Trophoblast cell (in vitro differentiated cells and primary cell): ENCODE measurements at regions not wholly inside any gene's neighbourhood (a gene's known extent, or its start where the extent isn't known, plus 50 kb on each side); places are given as distances from the start of the nearest gene placed in this dataset.
"Not testable (repeated sequence)": the region's sequence is repeated elsewhere in the genome, so short reads cannot be mapped to it uniquely, and the experiment has no call there.

Experiments used
- DNase-seq, 2 donors: peaks; one replicate each; pipeline ENCODE4 v3.0.0-alpha.2; 2016
- H2AFZ ChIP-seq: 2 replicates; pipeline ENCODE4 v1.6.1; 2013; ENCODE audit warnings: low read length, moderate library complexity, mild to moderate bottlenecking; ENCODE audit not compliant: insufficient read depth, poor library complexity
- H2AK5ac ChIP-seq: 2 replicates; pipeline ENCODE4 v1.6.1; 2013; ENCODE audit warnings: mild to moderate bottlenecking, low read length
- H2BK120ac ChIP-seq: 2 replicates; pipeline ENCODE4 v1.6.1; 2013; ENCODE audit warnings: low read length, mild to moderate bottlenecking, moderate library complexity; ENCODE audit not compliant: insufficient read depth, poor library complexity
- H2BK12ac ChIP-seq: 2 replicates; pipeline ENCODE4 v1.6.1; 2013; ENCODE audit warnings: mild to moderate bottlenecking, low read length, moderate library complexity
- H2BK5ac ChIP-seq: 2 replicates; pipeline ENCODE4 v1.6.1; 2013; ENCODE audit warnings: low read length, low read depth, moderate library complexity, mild to moderate bottlenecking; ENCODE audit not compliant: poor library complexity
- H3K14ac ChIP-seq: 2 replicates; pipeline ENCODE4 v1.6.1; 2013; ENCODE audit warnings: mild to moderate bottlenecking, low read length
- H3K18ac ChIP-seq: 2 replicates; pipeline ENCODE4 v1.6.1; 2013; ENCODE audit warnings: mild to moderate bottlenecking, low read length
- H3K23ac ChIP-seq: 2 replicates; pipeline ENCODE4 v1.6.1; 2013; ENCODE audit warnings: low read length
- H3K27ac ChIP-seq: 2 replicates; pipeline ENCODE4 v1.5.1; 2013; ENCODE audit warnings: low read depth, mild to moderate bottlenecking, inconsistent platforms, low read length, moderate library complexity
- H3K27me3 ChIP-seq: 2 replicates; pipeline ENCODE4 v1.6.1; 2013; ENCODE audit warnings: inconsistent platforms, mild to moderate bottlenecking, low read length, moderate library complexity; ENCODE audit not compliant: insufficient read depth
- H3K36me3 ChIP-seq, 2 experiments: 1 replicate in 1 of 2; 2 replicates in 1 of 2; pipeline ENCODE4 v1.6.1; 2013; ENCODE audit warnings: low read length in 2 of 2, mild to moderate bottlenecking in 2 of 2, moderate library complexity in 1 of 2; ENCODE audit not compliant: insufficient read depth in 2 of 2, control insufficient read depth in 1 of 2
- H3K4ac ChIP-seq: 2 replicates; pipeline ENCODE4 v1.6.1; 2013; ENCODE audit warnings: low read depth, mild to moderate bottlenecking, low read length, moderate library complexity
- H3K4me1 ChIP-seq, 2 experiments: 1 replicate in 1 of 2; 2 replicates in 1 of 2; pipeline ENCODE4 v1.6.1; 2013; ENCODE audit warnings: low read length in 2 of 2, mild to moderate bottlenecking in 2 of 2, moderate library complexity in 1 of 2; ENCODE audit not compliant: insufficient read depth in 2 of 2, control insufficient read depth in 1 of 2
- H3K4me2 ChIP-seq: 2 replicates; pipeline ENCODE4 v1.6.1; 2013; ENCODE audit warnings: inconsistent platforms, mild to moderate bottlenecking, low read length, moderate library complexity
- H3K4me3 ChIP-seq: 2 replicates; pipeline ENCODE4 v1.5.1; 2013; ENCODE audit warnings: mild to moderate bottlenecking, low read depth, low read length, inconsistent platforms
- H3K79me1 ChIP-seq: one replicate; pipeline ENCODE4 v1.6.1; 2013; ENCODE audit warnings: low read length
- H3K79me2 ChIP-seq: 2 replicates; pipeline ENCODE4 v1.6.1; 2013; ENCODE audit warnings: low read length, mild to moderate bottlenecking; ENCODE audit not compliant: control insufficient read depth, insufficient read depth, poor library complexity
- H3K9ac ChIP-seq: 2 replicates; pipeline ENCODE4 v1.6.1; 2013; ENCODE audit warnings: mild to moderate bottlenecking, low read length
- H3K9me3 ChIP-seq: 2 replicates; pipeline ENCODE4 v1.6.1; 2013; ENCODE audit warnings: low read depth, mild to moderate bottlenecking, control low read depth, inconsistent platforms, low read length; ENCODE audit not compliant: insufficient read depth
- H4K12ac ChIP-seq: 2 replicates; pipeline ENCODE4 v1.6.1; 2013; ENCODE audit warnings: low read depth, mild to moderate bottlenecking, low read length, moderate library complexity
- H4K8ac ChIP-seq: 2 replicates; pipeline ENCODE4 v1.6.1; 2013; ENCODE audit warnings: low read depth, mild to moderate bottlenecking, low read length, moderate library complexity
- H4K91ac ChIP-seq: one replicate; pipeline ENCODE4 v1.6.1; 2013; ENCODE audit warnings: low read depth, mild to moderate bottlenecking, low read length, moderate library complexity
- WGBS: extraction: QIAGEN DNeasy Blood & Tissue Kit; methylation state at CpG from one replicate; pipeline ENCODE4 v1.1.7; 2013; ENCODE audit warnings: missing lambda C conversion rate; ENCODE audit not compliant: insufficient read length, insufficient coverage; ENCODE audit errors: extremely low coverage; 5-methylcytosine and 5-hydroxymethylcytosine counted together

DNA sequence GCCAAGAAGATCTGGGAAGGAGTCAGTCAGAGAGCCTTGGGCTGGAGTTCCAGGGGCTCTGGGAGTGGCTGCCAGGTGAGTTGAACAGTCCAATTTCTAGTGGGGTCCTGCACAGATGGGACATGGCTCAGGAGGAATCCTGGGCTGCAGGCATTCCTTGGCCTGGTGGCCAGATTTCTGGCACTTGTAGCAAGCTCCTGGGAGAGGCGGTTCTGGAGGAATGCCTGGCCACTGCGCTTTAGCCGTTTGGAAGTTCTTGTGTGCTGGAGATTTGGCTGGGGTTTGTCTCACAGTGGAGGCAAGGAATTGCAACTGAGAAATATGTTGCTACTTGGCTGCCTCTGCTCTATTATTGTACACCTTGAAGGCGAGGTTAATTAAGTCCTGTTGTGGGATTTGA, 133.9 kb upstream of the CCZ1B start:
- not testable (repeated sequence) for H3K14ac ChIP-seq, H3K4me3 ChIP-seq, H3K27me3 ChIP-seq, H4K8ac ChIP-seq, H3K9ac ChIP-seq, H2AK5ac ChIP-seq, H2BK120ac ChIP-seq, H3K4me2 ChIP-seq, H3K4me1 ChIP-seq, H3K18ac ChIP-seq, H3K4ac ChIP-seq, H4K91ac ChIP-seq, H3K23ac ChIP-seq, H3K79me1 ChIP-seq, H3K9me3 ChIP-seq, H3K79me2 ChIP-seq, DNase-seq, H2BK5ac ChIP-seq, H2BK12ac ChIP-seq, H2AFZ ChIP-seq, H3K36me3 ChIP-seq, H3K27ac ChIP-seq, H4K12ac ChIP-seq
- WGBS: no CpG with 5 or more reads among the region's 4 CpGs

DNA sequence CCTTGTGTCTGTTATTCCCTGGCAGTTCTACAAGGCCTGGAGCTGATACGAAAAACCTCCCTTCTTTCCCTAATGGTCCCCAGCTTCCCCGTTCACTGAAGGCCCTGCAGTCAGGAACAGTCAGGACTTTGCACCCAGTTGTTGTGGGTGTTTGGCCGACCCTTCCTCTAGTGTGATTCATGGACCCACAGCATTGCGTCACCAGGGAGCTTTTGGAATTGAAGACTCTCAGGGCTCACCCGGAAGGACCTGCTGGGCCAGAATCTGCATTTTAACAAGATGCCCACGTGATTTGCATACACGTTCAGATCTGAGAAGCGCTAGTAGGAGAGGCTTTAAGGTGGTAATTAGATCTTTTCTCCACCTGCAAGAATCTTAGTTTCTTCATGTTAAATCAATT, 136.8 kb upstream of the CCZ1B start:
- not testable (repeated sequence) for H3K18ac ChIP-seq, H4K91ac ChIP-seq, H3K9me3 ChIP-seq, H3K14ac ChIP-seq, H3K27me3 ChIP-seq, H2BK12ac ChIP-seq, H3K4me3 ChIP-seq, H2BK120ac ChIP-seq, H3K4me1 ChIP-seq, H2AFZ ChIP-seq, H4K8ac ChIP-seq, H3K9ac ChIP-seq, H4K12ac ChIP-seq, H3K36me3 ChIP-seq, H3K79me2 ChIP-seq, H3K27ac ChIP-seq, H2AK5ac ChIP-seq, H2BK5ac ChIP-seq, H3K79me1 ChIP-seq, H3K4ac ChIP-seq, H3K4me2 ChIP-seq, H3K23ac ChIP-seq
- WGBS: no CpG with 5 or more reads among the region's 8 CpGs
- peak; percentile 22 to 57 for DNase-seq

DNA sequence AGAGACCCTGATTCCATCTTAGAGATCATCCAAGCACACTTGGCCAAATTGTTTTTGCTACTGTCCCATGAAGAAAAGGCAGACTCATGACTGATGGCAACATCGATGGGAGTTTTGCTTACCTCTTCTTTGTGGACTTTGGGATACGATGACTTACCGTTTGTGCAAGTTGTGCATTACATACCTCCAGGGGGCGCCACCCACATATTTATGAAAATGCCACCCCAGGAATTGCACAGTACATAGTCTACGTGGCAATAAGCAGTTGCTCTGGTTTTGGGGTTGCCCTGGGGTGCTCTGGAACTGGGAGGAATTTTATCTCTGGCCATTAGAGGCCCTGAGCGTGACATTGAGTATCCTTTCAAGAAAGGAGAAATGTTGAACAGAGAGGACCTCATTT, 139.0 kb upstream of the CCZ1B start:
- not testable (repeated sequence) for H3K14ac ChIP-seq, H3K4ac ChIP-seq, H3K18ac ChIP-seq, H2BK120ac ChIP-seq, H3K9ac ChIP-seq, H3K79me1 ChIP-seq, H3K4me1 ChIP-seq, H3K4me2 ChIP-seq, H2AFZ ChIP-seq, H3K36me3 ChIP-seq, H4K12ac ChIP-seq, H3K79me2 ChIP-seq, H2BK12ac ChIP-seq, H3K27me3 ChIP-seq, H4K8ac ChIP-seq, H2AK5ac ChIP-seq, H4K91ac ChIP-seq, H2BK5ac ChIP-seq, H3K23ac ChIP-seq, H3K9me3 ChIP-seq, H3K4me3 ChIP-seq, H3K27ac ChIP-seq
- DNase-seq: peak in 1 of 2 donors; percentile 36
- no CpG with 5 or more reads among the region's 6 CpGs for WGBS

DNA sequence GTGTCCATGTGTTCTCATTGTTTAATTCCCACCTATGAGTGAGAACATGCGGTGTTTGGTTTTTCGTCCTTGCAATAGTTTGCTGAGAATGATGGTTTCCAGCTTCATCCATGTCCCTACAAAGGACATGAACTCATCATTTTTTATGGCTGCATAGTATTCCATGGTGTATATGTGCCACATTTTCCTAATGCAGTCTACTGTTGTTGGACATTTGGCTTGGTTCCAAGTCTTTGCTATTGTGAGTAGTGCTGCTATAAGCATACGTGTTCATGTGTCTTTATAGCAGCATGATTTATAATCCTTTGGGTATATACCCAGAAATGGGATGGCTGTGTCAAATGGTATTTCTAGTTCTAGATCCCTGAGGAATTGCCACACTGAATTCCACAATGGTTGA, 144.1 kb upstream of the CCZ1B start:
- H4K91ac ChIP-seq, H3K36me3 ChIP-seq, H4K12ac ChIP-seq, H2BK5ac ChIP-seq, H3K23ac ChIP-seq, H2AK5ac ChIP-seq, H3K18ac ChIP-seq, H2BK12ac ChIP-seq, H2BK120ac ChIP-seq, H3K9ac ChIP-seq, H3K14ac ChIP-seq, H3K4ac ChIP-seq, H3K27ac ChIP-seq, H3K9me3 ChIP-seq, H3K4me2 ChIP-seq, H3K27me3 ChIP-seq, H3K4me1 ChIP-seq, H2AFZ ChIP-seq, H3K4me3 ChIP-seq, H3K79me1 ChIP-seq, DNase-seq, H4K8ac ChIP-seq, H3K79me2 ChIP-seq: not testable (repeated sequence)
- WGBS: no CpG with 5 or more reads among the region's 3 CpGs

DNA sequence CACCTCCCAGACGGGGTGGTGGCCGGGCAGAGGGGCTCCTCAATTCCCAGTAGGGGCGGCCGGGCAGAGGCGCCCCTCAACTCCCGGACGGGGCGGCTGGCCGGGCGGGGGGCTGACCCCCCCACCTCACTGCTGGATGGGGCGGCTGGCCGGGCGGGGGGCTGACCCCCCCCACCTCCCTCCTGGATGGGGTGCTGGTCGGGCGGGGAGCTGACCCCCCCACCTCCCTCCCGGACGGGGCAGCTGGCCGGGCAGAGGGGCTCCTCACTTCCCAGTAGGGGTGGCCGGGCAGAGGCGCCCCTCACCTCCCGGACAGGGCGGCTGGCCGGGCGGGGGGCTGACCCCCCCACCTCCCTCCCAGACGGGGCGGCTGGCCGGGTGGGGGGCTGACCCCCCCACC, 148.8 kb upstream of the CCZ1B start:
- not testable (repeated sequence) for H2BK12ac ChIP-seq, H2AK5ac ChIP-seq, H3K4me3 ChIP-seq, H3K27me3 ChIP-seq, H2BK5ac ChIP-seq, H3K18ac ChIP-seq, H2BK120ac ChIP-seq, H3K4me1 ChIP-seq, H3K79me2 ChIP-seq, H3K9me3 ChIP-seq, H3K4me2 ChIP-seq, H3K4ac ChIP-seq, H3K23ac ChIP-seq, H4K12ac ChIP-seq, DNase-seq, H3K36me3 ChIP-seq, H2AFZ ChIP-seq, H4K91ac ChIP-seq, H4K8ac ChIP-seq, H3K27ac ChIP-seq, H3K9ac ChIP-seq, H3K14ac ChIP-seq, H3K79me1 ChIP-seq
- WGBS: no CpG with 5 or more reads among the region's 27 CpGs
